Nephron (organoid): ENCODE measurements at regions not wholly inside any gene's neighbourhood (a gene's known extent, or its start where the extent isn't known, plus 50 kb on each side); places are given as distances from the start of the nearest gene placed in this dataset.

Experiments
- H3K27ac Mint-ChIP-seq, 3 experiments: 2 replicates each; pipeline ENCODE4 v1.8.0; 2020; ENCODE audit warnings: mixed read lengths in 3 of 3, mild to moderate bottlenecking in 2 of 3, moderate library complexity in 1 of 3
- H3K27me3 Mint-ChIP-seq: 2 replicates; pipeline ENCODE4 v1.8.0; 2021; ENCODE audit warnings: low read depth, mild to moderate bottlenecking, moderate library complexity, mixed read lengths
- H3K36me3 Mint-ChIP-seq: 2 replicates; pipeline ENCODE4 v1.8.0; 2020; ENCODE audit warnings: low read depth, mixed read lengths
- H3K4me1 Mint-ChIP-seq: 2 replicates; pipeline ENCODE4 v1.8.0; 2020; ENCODE audit warnings: mixed read lengths
- H3K4me3 Mint-ChIP-seq, 3 experiments: 2 replicates each; pipeline ENCODE4 v1.8.0; 2020; ENCODE audit warnings: mild to moderate bottlenecking in 3 of 3, mixed read lengths in 3 of 3, moderate library complexity in 2 of 3
- H3K9me3 Mint-ChIP-seq: 2 replicates; pipeline ENCODE4 v1.8.0; 2020; ENCODE audit warnings: mixed read lengths
- CTCF ChIP-seq, 3 experiments: fragments of 200-600 bp; sonication (generic); IDR thresholded peaks; one replicate each; pipeline ENCODE4 v1.5.0; 2021; ENCODE audit warnings: antibody characterized with exemption in 3 of 3; ENCODE audit not compliant: unreplicated experiment in 3 of 3

- H3K36me3 Mint-ChIP-seq: peaks cover 11% of the 10 kb centered on the region
- peaks cover 43% of the 10 kb centered on the region for H3K27me3 Mint-ChIP-seq
- TF ChIP-seq CTCF (IDR thresholded peaks at IDR 0.05; ENCODE audit: unreplicated experiment in 3 of 3): no peak
- peaks cover 6% of the 10 kb centered on the region for H3K9me3 Mint-ChIP-seq
- no peak overlapping the region for H3K4me3 Mint-ChIP-seq
- H3K4me1 Mint-ChIP-seq: peaks cover 18% of the 10 kb centered on the region
- no peak overlapping the region for H3K27ac Mint-ChIP-seq
Observed at GRCh38 chr17:72423718-72424117, 302.9 kb downstream of the SOX9 start.

- Mint-ChIP-seq H3K27me3 (peaks cover 45% of the 10 kb centered on the region), H3K9me3 (no peaks in the 10 kb centered on the region), H3K27ac (no peak overlapping the region), H3K4me3 (no peak overlapping the region), H3K4me1 (peaks cover 18% of the 10 kb centered on the region), H3K36me3 (peaks cover 4% of the 10 kb centered on the region)
- TF ChIP-seq CTCF (IDR thresholded peaks at IDR 0.05; ENCODE audit: unreplicated experiment in 3 of 3): no peak
Observed at GRCh38 chr17:72424505-72425117, 303.8 kb downstream of the SOX9 start.

GRCh38 chr17:72425133-72425793 lies 304.4 kb downstream of the SOX9 start:
- no peak for TF ChIP-seq CTCF (IDR thresholded peaks at IDR 0.05; ENCODE audit: unreplicated experiment in 3 of 3)
- no peaks in the 10 kb centered on the region for H3K9me3 Mint-ChIP-seq
- peaks cover 18% of the 10 kb centered on the region for H3K4me1 Mint-ChIP-seq
- no peak overlapping the region for H3K27ac Mint-ChIP-seq
- H3K4me3 Mint-ChIP-seq: no peak overlapping the region
- H3K36me3 Mint-ChIP-seq: peaks cover 4% of the 10 kb centered on the region
- peaks cover 46% of the 10 kb centered on the region for H3K27me3 Mint-ChIP-seq

- TF ChIP-seq CTCF (IDR thresholded peaks at IDR 0.05; ENCODE audit: unreplicated experiment in 3 of 3): no peak
- H3K27me3 Mint-ChIP-seq: peaks cover 41% of the 10 kb centered on the region
Observed at GRCh38 chr17:72425794-72426168, 305.0 kb downstream of the SOX9 start.

GRCh38 chr17:72426321-72426720 lies 305.5 kb downstream of the SOX9 start:
- Mint-ChIP-seq H3K27ac (no peak overlapping the region), H3K4me1 (peaks cover 16% of the 10 kb centered on the region), H3K27me3 (peaks cover 39% of the 10 kb centered on the region), H3K4me3 (no peak overlapping the region), H3K36me3 (peaks cover 4% of the 10 kb centered on the region), H3K9me3 (no peaks in the 10 kb centered on the region)
- no peak for TF ChIP-seq CTCF (IDR thresholded peaks at IDR 0.05; ENCODE audit: unreplicated experiment in 3 of 3)

More at GRCh38 chr17:72425794-72426168, 305.0 kb downstream of the SOX9 start:
- no peaks in the 10 kb centered on the region for H3K9me3 Mint-ChIP-seq
- H3K27ac Mint-ChIP-seq: peak overlapping the region in 1 of 3 experiments; percentile 52
- H3K4me1 Mint-ChIP-seq: peaks cover 18% of the 10 kb centered on the region
- H3K4me3 Mint-ChIP-seq: no peak overlapping the region
- peaks cover 4% of the 10 kb centered on the region for H3K36me3 Mint-ChIP-seq
